ENCODE measurements at regions not wholly inside any gene's neighbourhood (a gene's known extent, or its start where the extent isn't known, plus 50 kb on each side); places are given as distances from the start of the nearest gene placed in this dataset.

GRCh38 chr12:77553976-77554619 lies 276.6 kb upstream of the NAV3 start (continued):
- TF ChIP-seq ZNF551 (CRISPR knock-in tag; IDR thresholded peaks at IDR 0.05) (no peak), RBM17 (IDR thresholded peaks at IDR 0.05; ENCODE audit: borderline replicate concordance, low read depth, low read length) (no peak)

- DNase-seq (ENCODE audit: extremely low read depth in 1 of 4, low spot score in 3 of 4) (no peak), FAIRE-seq (no peak), ATAC-seq (no peak)
- H4K20me1 ChIP-seq (replicated peaks; ENCODE audit: control insufficient read depth, insufficient read depth, low read length): no peaks in the 10 kb centered on the region
- ChIA-PET CTCF (ENCODE audit: low intra/inter-chr PET ratio) (no interaction called here), POLR2A (no interaction called here)
- no peak overlapping the region for H3K9ac ChIP-seq (ENCODE audit: insufficient read depth in 1 of 2, low read depth in 2 of 2, low read length in 2 of 2)
- in situ Hi-C loops (cut with MboI): no loop called here
- no peaks in the 10 kb centered on the region for H3K79me2 ChIP-seq (ENCODE audit: control insufficient read depth, insufficient read depth, low read length)
- no peaks in the 10 kb centered on the region for H3K36me3 ChIP-seq (ENCODE audit: control insufficient read depth, insufficient read depth, low read length)
- H3K9me3 ChIP-seq (replicated peaks; ENCODE audit: control insufficient read depth, insufficient read depth, low read depth, low read length): no peaks in the 10 kb centered on the region; the same call in 1 of the 2 replicates
- intact Hi-C loops (cut with micrococcal nuclease): no loop called here
- H3K27ac ChIP-seq (ENCODE audit: extremely low read depth, low read depth, low read length): no peak overlapping the region
- TF ChIP-seq RNF219 (CRISPR knock-in tag; IDR thresholded peaks at IDR 0.05) (no peak), ZNF589 (CRISPR knock-in tag; IDR thresholded peaks at IDR 0.05; ENCODE audit: low read depth) (no peak), FUS (optimal IDR thresholded peaks at IDR 0.05; ENCODE audit: low read depth, low read length) (no peak), TBL1XR1 (IDR thresholded peaks at IDR 0.05; ENCODE audit: low read length in 2 of 2) (no peak), NEUROD1 (IDR thresholded peaks at IDR 0.05; ENCODE audit: borderline replicate concordance, low read depth, low read length, partially characterized antibody) (no peak), BDP1 (IDR thresholded peaks at IDR 0.05; ENCODE audit: insufficient read depth, insufficient read length) (no peak), ZNF584 (CRISPR knock-in tag; IDR thresholded peaks at IDR 0.05; ENCODE audit: low read depth) (no peak), ARHGAP35 (IDR thresholded peaks at IDR 0.05; ENCODE audit: partially characterized antibody) (no peak), KLF1 (tag; IDR thresholded peaks at IDR 0.05) (no peak), ZNF830 (CRISPR knock-in tag; IDR thresholded peaks at IDR 0.05) (no peak), SNIP1 (IDR thresholded peaks at IDR 0.05; ENCODE audit: low read depth) (no peak)
- H3K9me1 ChIP-seq (ENCODE audit: control insufficient read depth, insufficient read depth, low read length): no peaks in the 10 kb centered on the region
- no TSS peak for BruUV-seq (replicated peaks)
- no peaks in the 10 kb centered on the region for H3K4me1 ChIP-seq (replicated peaks in 1 of 2; ENCODE audit: control insufficient read depth in 2 of 2, insufficient read depth in 2 of 2, low read length in 2 of 2)
- H2AFZ ChIP-seq (ENCODE audit: low read depth, low read length): no peak overlapping the region
- H3K27me3 ChIP-seq (ENCODE audit: control insufficient read depth in 2 of 2, insufficient read depth in 2 of 2, low read length in 2 of 2): no peaks in the 10 kb centered on the region
- 0% methylated on average over 3 of the region's 3 CpGs for WGBS (ENCODE audit: insufficient coverage, low coverage, missing lambda C conversion rate)
- no peak overlapping the region for H3K4me2 ChIP-seq (ENCODE audit: insufficient read depth, low read length)
- no peak overlapping the region for H3K4me3 ChIP-seq
These were observed 281.1 kb upstream of the NAV3 start for GRCh38 chr12:77549383-77550128.
